ENCODE measurements at regions not wholly inside any gene's neighbourhood (a gene's known extent, or its start where the extent isn't known, plus 50 kb on each side); places are given as distances from the start of the nearest gene placed in this dataset.

DNA sequence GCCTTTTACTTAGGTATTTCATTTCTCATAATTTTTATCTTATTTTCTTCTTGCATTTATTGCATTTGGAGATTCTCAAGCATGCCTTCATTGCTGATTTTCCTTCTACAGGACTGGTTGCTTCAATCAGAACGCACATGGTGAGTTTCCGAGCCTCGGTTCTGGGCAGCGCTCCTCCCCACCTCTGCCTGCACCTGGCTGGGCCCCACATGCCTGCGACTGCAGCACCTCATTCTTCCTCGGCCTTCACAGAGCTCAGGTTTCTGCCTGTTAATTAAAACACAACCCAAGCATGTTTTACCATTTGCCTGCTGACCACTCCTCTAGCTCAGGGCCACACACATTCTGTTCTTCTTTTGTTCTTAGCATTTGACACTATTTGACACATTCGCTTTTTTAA, 398.8 kb downstream of the GALR1 start:
- Histone ChIP-seq H3K27me3 (ENCODE audit: control insufficient read depth, insufficient read depth, low read length) (no peaks in the 10 kb centered on the region), H3K36me3 (ENCODE audit: control insufficient read depth, insufficient read depth, low read length) (no peaks in the 10 kb centered on the region), H3K4me3 (ENCODE audit: low read depth, low read length) (no peak overlapping the region)
- no peak for DNase-seq (ENCODE audit: low read depth)
- POLR2A ChIA-PET, result no interaction called here
- CTCF ChIA-PET, result no interaction called here
- TF ChIP-seq, protein P1, sequence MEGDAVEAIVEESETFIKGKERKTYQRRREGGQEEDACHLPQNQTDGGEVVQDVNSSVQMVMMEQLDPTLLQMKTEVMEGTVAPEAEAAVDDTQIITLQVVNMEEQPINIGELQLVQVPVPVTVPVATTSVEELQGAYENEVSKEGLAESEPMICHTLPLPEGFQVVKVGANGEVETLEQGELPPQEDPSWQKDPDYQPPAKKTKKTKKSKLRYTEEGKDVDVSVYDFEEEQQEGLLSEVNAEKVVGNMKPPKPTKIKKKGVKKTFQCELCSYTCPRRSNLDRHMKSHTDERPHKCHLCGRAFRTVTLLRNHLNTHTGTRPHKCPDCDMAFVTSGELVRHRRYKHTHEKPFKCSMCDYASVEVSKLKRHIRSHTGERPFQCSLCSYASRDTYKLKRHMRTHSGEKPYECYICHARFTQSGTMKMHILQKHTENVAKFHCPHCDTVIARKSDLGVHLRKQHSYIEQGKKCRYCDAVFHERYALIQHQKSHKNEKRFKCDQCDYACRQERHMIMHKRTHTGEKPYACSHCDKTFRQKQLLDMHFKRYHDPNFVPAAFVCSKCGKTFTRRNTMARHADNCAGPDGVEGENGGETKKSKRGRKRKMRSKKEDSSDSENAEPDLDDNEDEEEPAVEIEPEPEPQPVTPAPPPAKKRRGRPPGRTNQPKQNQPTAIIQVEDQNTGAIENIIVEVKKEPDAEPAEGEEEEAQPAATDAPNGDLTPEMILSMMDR (IDR thresholded peaks at IDR 0.05; ENCODE audit: insufficient read depth, low read depth, low read length), result no peak

DNA sequence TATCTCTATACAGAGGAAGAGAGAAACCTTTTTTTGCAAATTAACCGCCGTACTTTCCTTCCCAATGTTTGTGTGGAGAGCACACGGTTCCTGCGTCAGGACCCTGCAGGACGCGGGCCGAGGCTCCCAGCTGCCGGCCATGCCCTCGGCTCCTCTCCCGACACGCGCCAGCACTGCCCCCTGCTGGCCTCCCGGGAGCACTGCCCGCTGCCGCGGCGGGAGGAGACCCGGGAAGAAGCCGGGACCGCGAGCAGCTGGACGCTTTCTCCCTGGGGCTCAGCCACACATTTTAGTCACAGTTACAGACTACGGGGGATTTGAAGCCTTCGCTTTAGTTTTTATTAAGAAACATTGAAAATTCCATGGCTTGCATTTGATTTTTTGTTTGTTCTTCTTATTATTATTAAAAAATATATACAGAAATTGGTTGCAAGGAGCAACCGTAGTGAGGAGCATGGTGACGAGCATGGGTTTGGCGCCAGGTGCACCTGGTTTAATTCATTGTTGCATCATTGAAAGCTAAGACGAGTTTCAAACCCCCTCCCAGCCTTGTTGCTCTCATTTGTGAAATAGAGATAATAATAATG, 401.2 kb downstream of the GALR1 start:
- H3K36me3 ChIP-seq (ENCODE audit: control insufficient read depth, insufficient read depth, low read length), result no peaks in the 10 kb centered on the region
- TF ChIP-seq, protein P1 (IDR thresholded peaks at IDR 0.05; ENCODE audit: insufficient read depth, low read depth, low read length), result no peak
- H3K27me3 ChIP-seq (ENCODE audit: control insufficient read depth, insufficient read depth, low read length), result no peaks in the 10 kb centered on the region
- ChIA-PET POLR2A (no interaction called here), CTCF (no interaction called here)
- H3K4me3 ChIP-seq (ENCODE audit: low read depth, low read length), result no peak overlapping the region
- no peak for DNase-seq (ENCODE audit: low read depth)

DNA sequence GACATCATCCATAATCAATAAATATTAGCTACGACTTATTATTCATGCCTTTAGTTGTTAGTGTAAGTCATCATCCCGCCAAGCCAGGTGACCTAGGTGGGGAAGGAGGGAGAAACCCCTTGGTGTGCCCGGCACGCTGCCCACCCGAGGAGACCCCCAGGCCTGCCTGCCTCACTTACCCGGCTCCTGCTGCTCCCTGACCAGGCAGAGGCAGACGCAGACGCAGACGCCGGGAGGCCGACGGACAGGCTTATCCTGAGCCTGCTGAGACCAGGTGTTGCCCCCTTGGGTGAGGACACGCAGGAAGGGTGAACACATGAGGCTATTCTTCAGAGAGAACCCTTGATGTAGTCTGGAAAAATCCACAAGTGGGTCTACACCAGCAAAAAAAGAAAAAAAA, 401.8 kb downstream of the GALR1 start:
- H3K36me3 ChIP-seq (ENCODE audit: control insufficient read depth, insufficient read depth, low read length), result no peaks in the 10 kb centered on the region
- CTCF ChIA-PET, result no interaction called here
- TF ChIP-seq, protein P1 (IDR thresholded peaks at IDR 0.05; ENCODE audit: insufficient read depth, low read depth, low read length), result no peak
- H3K27me3 ChIP-seq (ENCODE audit: control insufficient read depth, insufficient read depth, low read length), result no peaks in the 10 kb centered on the region
- no peak for DNase-seq (ENCODE audit: low read depth)
- H3K4me3 ChIP-seq (ENCODE audit: low read depth, low read length), result no peak overlapping the region
- POLR2A ChIA-PET, result no interaction called here

DNA sequence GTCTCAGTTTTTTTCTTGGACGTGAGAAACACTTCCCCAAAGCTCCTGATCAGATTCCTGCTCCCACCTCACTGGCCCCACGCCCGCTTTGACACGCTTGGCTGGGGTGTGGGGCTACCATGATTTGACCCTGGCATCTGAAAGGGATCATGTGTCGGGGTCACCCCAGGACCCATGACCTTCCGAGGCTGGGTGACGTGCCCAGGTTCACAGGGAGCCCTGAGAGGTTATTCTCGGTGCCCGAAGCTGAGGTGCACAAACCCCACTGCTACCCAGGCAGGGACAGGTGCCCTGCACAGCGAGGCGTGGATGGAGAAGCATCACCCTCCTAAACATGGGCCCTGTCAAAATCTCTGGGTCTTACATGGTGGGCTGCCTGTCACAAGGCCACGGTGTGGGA, 404.1 kb downstream of the GALR1 start:
- no peak for DNase-seq (ENCODE audit: low read depth)
- H3K36me3 ChIP-seq (ENCODE audit: control insufficient read depth, insufficient read depth, low read length), result no peaks in the 10 kb centered on the region
- no peaks in the 10 kb centered on the region for H3K27me3 ChIP-seq (ENCODE audit: control insufficient read depth, insufficient read depth, low read length)
- POLR2A ChIA-PET, result no interaction called here
- CTCF ChIA-PET, result no interaction called here
- H3K4me3 ChIP-seq (ENCODE audit: low read depth, low read length), result no peak overlapping the region
- TF ChIP-seq, protein P1 (IDR thresholded peaks at IDR 0.05; ENCODE audit: insufficient read depth, low read depth, low read length), result no peak

DNA sequence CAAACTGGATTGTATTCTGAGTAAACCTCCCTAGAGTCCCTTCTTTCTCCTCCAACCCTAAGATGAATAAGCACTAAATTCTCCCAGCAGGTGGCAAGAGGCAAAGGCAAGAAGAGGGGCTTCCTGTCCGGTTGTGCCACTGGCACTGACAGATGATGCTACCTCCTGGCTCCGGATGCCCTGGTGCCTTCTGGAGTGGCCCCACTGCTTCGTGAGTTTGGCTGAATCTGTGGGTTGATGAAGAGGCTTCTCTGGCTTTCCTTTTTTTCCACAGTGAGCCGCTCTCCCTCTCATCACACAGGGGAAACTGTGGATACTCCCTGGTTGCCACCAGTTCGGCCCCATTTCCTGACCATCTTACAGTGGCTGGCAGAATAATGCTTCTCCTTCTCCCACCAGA, 404.7 kb downstream of the GALR1 start:
- TF ChIP-seq, protein P1 (IDR thresholded peaks at IDR 0.05; ENCODE audit: insufficient read depth, low read depth, low read length), result no peak
- DNase-seq (ENCODE audit: low read depth), result no peak
- CTCF ChIA-PET, result no interaction called here
- POLR2A ChIA-PET, result no interaction called here
- no peaks in the 10 kb centered on the region for H3K27me3 ChIP-seq (ENCODE audit: control insufficient read depth, insufficient read depth, low read length)
- no peaks in the 10 kb centered on the region for H3K36me3 ChIP-seq (ENCODE audit: control insufficient read depth, insufficient read depth, low read length)
- H3K4me3 ChIP-seq (ENCODE audit: low read depth, low read length), result no peak overlapping the region
